Mesenchymal stem cell (in vitro differentiated cells and primary cell): ENCODE measurements at regions not wholly inside any gene's neighbourhood (a gene's known extent, or its start where the extent isn't known, plus 50 kb on each side); places are given as distances from the start of the nearest gene placed in this dataset.

Experiments
- DNase-seq: peaks from one replicate; pipeline ENCODE4 v3.0.0-alpha.2; 2013
- H2AFZ ChIP-seq: one replicate; pipeline ENCODE4 v1.6.1; 2013; ENCODE audit warnings: low read depth, mild to moderate bottlenecking, control low read depth, inconsistent platforms, low read length, moderate library complexity
- H2AK5ac ChIP-seq: 2 replicates; pipeline ENCODE4 v1.6.1; 2013; ENCODE audit warnings: low read length, moderate library complexity, mild to moderate bottlenecking, inconsistent platforms; ENCODE audit not compliant: severe bottlenecking
- H2BK120ac ChIP-seq: one replicate; pipeline ENCODE4 v1.6.1; 2013; ENCODE audit warnings: low read depth, mild to moderate bottlenecking, inconsistent platforms, low read length, moderate library complexity
- H2BK12ac ChIP-seq, 2 experiments: one replicate each; pipeline ENCODE4 v1.6.1; 2013; ENCODE audit warnings: inconsistent platforms in 2 of 2, low read length in 2 of 2, mild to moderate bottlenecking in 2 of 2, moderate library complexity in 2 of 2, control low read depth in 1 of 2
- H2BK15ac ChIP-seq: one replicate; pipeline ENCODE4 v1.6.1; 2013; ENCODE audit warnings: mild to moderate bottlenecking, low read depth, inconsistent platforms; ENCODE audit not compliant: poor library complexity, severe bottlenecking
- H2BK5ac ChIP-seq: 2 replicates; pipeline ENCODE4 v1.6.1; 2013; ENCODE audit warnings: low read depth, mild to moderate bottlenecking, low read length, control low read depth, inconsistent platforms; ENCODE audit not compliant: poor library complexity, severe bottlenecking
- H3K14ac ChIP-seq, 2 experiments: one replicate each; pipeline ENCODE4 v1.6.1; 2013; ENCODE audit warnings: inconsistent platforms in 2 of 2, low read length in 2 of 2, control low read depth in 1 of 2, mild to moderate bottlenecking in 1 of 2, moderate library complexity in 1 of 2
- H3K18ac ChIP-seq, 2 experiments: one replicate each; pipeline ENCODE4 v1.6.1; 2013; ENCODE audit warnings: inconsistent platforms in 2 of 2, low read length in 2 of 2, control low read depth in 1 of 2, low read depth in 1 of 2, mild to moderate bottlenecking in 1 of 2
- H3K23ac ChIP-seq, 2 experiments: one replicate each; pipeline ENCODE4 v1.6.1; 2013; ENCODE audit warnings: inconsistent platforms in 2 of 2, low read length in 2 of 2, mild to moderate bottlenecking in 2 of 2, moderate library complexity in 2 of 2, control low read depth in 1 of 2
- H3K27ac ChIP-seq: 2 replicates; pipeline ENCODE4 v1.5.1; 2013; ENCODE audit warnings: mild to moderate bottlenecking, moderate library complexity, low read length, control low read depth, inconsistent platforms; ENCODE audit not compliant: poor library complexity, severe bottlenecking
- H3K27me3 ChIP-seq, 2 experiments: 2 replicates each; pipeline versions ENCODE4 v1.6.1 to v1.7.0; 2013; ENCODE audit warnings: low read length in 2 of 2, mild to moderate bottlenecking in 2 of 2, moderate library complexity in 2 of 2, control low read depth in 1 of 2, inconsistent platforms in 1 of 2; ENCODE audit not compliant: control insufficient read depth in 1 of 2, insufficient read depth in 1 of 2
- H3K36me3 ChIP-seq, 2 experiments: 2 replicates each; pipeline versions ENCODE4 v1.6.1 to v1.7.0; 2013; ENCODE audit warnings: low read length in 2 of 2, control low read depth in 1 of 2, inconsistent platforms in 1 of 2, low read depth in 1 of 2, mild to moderate bottlenecking in 1 of 2; ENCODE audit not compliant: insufficient read depth in 2 of 2, control insufficient read depth in 1 of 2
- H3K4ac ChIP-seq, 2 experiments: one replicate each; pipeline ENCODE4 v1.6.1; 2013; ENCODE audit warnings: inconsistent platforms in 2 of 2, low read length in 2 of 2, mild to moderate bottlenecking in 2 of 2, moderate library complexity in 2 of 2, control low read depth in 1 of 2, low read depth in 1 of 2
- H3K4me1 ChIP-seq: 2 replicates; pipeline ENCODE4 v1.6.1; 2013; ENCODE audit warnings: low read depth, low read length, control low read depth; ENCODE audit not compliant: control insufficient read depth, insufficient read depth
- H3K4me2 ChIP-seq: 2 replicates; pipeline ENCODE4 v1.6.1; 2013; ENCODE audit warnings: low read length, mild to moderate bottlenecking, inconsistent platforms; ENCODE audit not compliant: poor library complexity, severe bottlenecking
- H3K4me3 ChIP-seq, 2 experiments: 2 replicates each; pipeline versions ENCODE4 v1.5.1 to v1.7.0; 2013; ENCODE audit warnings: low read length in 2 of 2, mild to moderate bottlenecking in 2 of 2, control low read depth in 1 of 2, low read depth in 1 of 2; ENCODE audit not compliant: insufficient read depth in 1 of 2
- H3K79me1 ChIP-seq: replicated peaks from 2 replicates; pipeline ENCODE4 v1.6.1; 2013; ENCODE audit warnings: mild to moderate bottlenecking, control low read depth, low read length, inconsistent platforms; ENCODE audit not compliant: poor library complexity, severe bottlenecking
- H3K9ac ChIP-seq: 2 replicates; pipeline ENCODE4 v1.7.0; 2013; ENCODE audit warnings: mild to moderate bottlenecking, low read length, moderate library complexity
- H3K9me3 ChIP-seq: 2 replicates; pipeline ENCODE4 v1.7.0; 2013; ENCODE audit warnings: mild to moderate bottlenecking, low read length; ENCODE audit not compliant: control insufficient read depth
- H4K8ac ChIP-seq: one replicate; pipeline ENCODE4 v1.6.1; 2013; ENCODE audit warnings: inconsistent platforms, mild to moderate bottlenecking, low read length, moderate library complexity
- H4K91ac ChIP-seq: one replicate; pipeline ENCODE4 v1.6.1; 2013; ENCODE audit warnings: mild to moderate bottlenecking, low read length, inconsistent platforms
- WGBS: methylation state at CpG from one replicate; pipeline ENCODE4 v1.1.7; 2013; ENCODE audit warnings: mixed read lengths; 5-methylcytosine and 5-hydroxymethylcytosine counted together

- Histone ChIP-seq H3K79me1 (no peaks in the 10 kb centered on the region), H3K36me3 (no peaks in the 10 kb centered on the region), H3K4ac (no peak overlapping the region), H3K18ac (no peak overlapping the region), H3K9me3 (no peaks in the 10 kb centered on the region), H3K9ac (no peak overlapping the region), H3K23ac (no peak overlapping the region), H4K8ac (no peak overlapping the region), H2AFZ (no peak overlapping the region), H2BK15ac (no peak overlapping the region), H3K4me1 (no peaks in the 10 kb centered on the region), H3K27ac (no peak overlapping the region), H2BK120ac (no peak overlapping the region), H3K4me3 (no peak overlapping the region), H4K91ac (no peak overlapping the region), H3K27me3 (no peaks in the 10 kb centered on the region), H2BK12ac (no peak overlapping the region), H2BK5ac (no peak overlapping the region), H2AK5ac (no peak overlapping the region), H3K14ac (no peak overlapping the region), H3K4me2 (no peak overlapping the region)
- WGBS, result 75% methylated on average over 1 of the region's 1 CpG
- no peak for DNase-seq
Measured at GRCh38 chr14:97785495-97785894, 988.3 kb downstream of the VRK1 start.

GRCh38 chr14:97788364-97788763, 991.2 kb downstream of the VRK1 start:
- H3K9ac ChIP-seq, result no peak overlapping the region
- no peak overlapping the region for H2AK5ac ChIP-seq
- H3K14ac ChIP-seq, result no peak overlapping the region
- no peaks in the 10 kb centered on the region for H3K4me1 ChIP-seq
- no peak overlapping the region for H3K4me2 ChIP-seq
- H3K18ac ChIP-seq, result no peak overlapping the region
- no peaks in the 10 kb centered on the region for H3K27me3 ChIP-seq
- DNase-seq, result no peak
- no peak overlapping the region for H3K27ac ChIP-seq
- H3K36me3 ChIP-seq, result no peaks in the 10 kb centered on the region
- H4K91ac ChIP-seq, result no peak overlapping the region
- H3K4ac ChIP-seq, result no peak overlapping the region
- H2BK5ac ChIP-seq, result no peak overlapping the region
- H3K9me3 ChIP-seq, result no peaks in the 10 kb centered on the region
- H2BK15ac ChIP-seq, result no peak overlapping the region
- H2AFZ ChIP-seq, result no peak overlapping the region
- no peaks in the 10 kb centered on the region for H3K79me1 ChIP-seq
- no peak overlapping the region for H4K8ac ChIP-seq
- H2BK120ac ChIP-seq, result no peak overlapping the region
- H3K4me3 ChIP-seq, result no peak overlapping the region
- no peak overlapping the region for H3K23ac ChIP-seq
- no peak overlapping the region for H2BK12ac ChIP-seq

GRCh38 chr14:97788846-97789526, 991.8 kb downstream of the VRK1 start:
- H2BK120ac ChIP-seq, result no peak overlapping the region
- no peak overlapping the region for H2AK5ac ChIP-seq
- no peak overlapping the region for H3K4me3 ChIP-seq
- H2BK12ac ChIP-seq, result no peak overlapping the region
- no peak overlapping the region for H3K9ac ChIP-seq
- no peaks in the 10 kb centered on the region for H3K36me3 ChIP-seq
- no peak overlapping the region for H3K4me2 ChIP-seq
- H3K4me1 ChIP-seq, result no peaks in the 10 kb centered on the region
- H3K9me3 ChIP-seq, result no peaks in the 10 kb centered on the region
- no peak for DNase-seq
- H3K27ac ChIP-seq, result no peak overlapping the region
- H4K91ac ChIP-seq, result no peak overlapping the region
- no peak overlapping the region for H2BK5ac ChIP-seq
- no peak overlapping the region for H2BK15ac ChIP-seq
- no peak overlapping the region for H3K14ac ChIP-seq
- no peak overlapping the region for H3K4ac ChIP-seq
- WGBS, result 85% methylated on average over 4 of the region's 7 CpGs
- H3K27me3 ChIP-seq, result no peaks in the 10 kb centered on the region
- H2AFZ ChIP-seq, result no peak overlapping the region
- H4K8ac ChIP-seq, result no peak overlapping the region
- no peak overlapping the region for H3K18ac ChIP-seq
- no peak overlapping the region for H3K23ac ChIP-seq
- no peaks in the 10 kb centered on the region for H3K79me1 ChIP-seq

GRCh38 chr14:97791072-97791471, 993.9 kb downstream of the VRK1 start:
- Histone ChIP-seq H3K4me1 (no peaks in the 10 kb centered on the region), H3K9ac (no peak overlapping the region), H3K36me3 (no peaks in the 10 kb centered on the region), H3K9me3 (no peaks in the 10 kb centered on the region), H2BK5ac (no peak overlapping the region), H3K4me3 (no peak overlapping the region), H3K79me1 (no peaks in the 10 kb centered on the region), H3K27ac (no peak overlapping the region), H2BK12ac (no peak overlapping the region), H3K23ac (no peak overlapping the region), H2AFZ (no peak overlapping the region), H3K18ac (no peak overlapping the region), H4K8ac (no peak overlapping the region), H3K4me2 (no peak overlapping the region), H2BK120ac (no peak overlapping the region), H4K91ac (no peak overlapping the region), H2AK5ac (no peak overlapping the region), H3K14ac (no peak overlapping the region), H3K4ac (no peak overlapping the region), H3K27me3 (no peaks in the 10 kb centered on the region), H2BK15ac (no peak overlapping the region)
- DNase-seq, result no peak
- 90% methylated on average over 2 of the region's 6 CpGs for WGBS
